NAMALWA (cell line): ENCODE measurements at regions not wholly inside any gene's neighbourhood (a gene's known extent, or its start where the extent isn't known, plus 50 kb on each side); places are given as distances from the start of the nearest gene placed in this dataset.

Source experiments
- DNase-seq: peaks from one replicate; pipeline ENCODE4 v3.0.0-alpha.2; 2015; ENCODE audit warnings: low spot score

DNA sequence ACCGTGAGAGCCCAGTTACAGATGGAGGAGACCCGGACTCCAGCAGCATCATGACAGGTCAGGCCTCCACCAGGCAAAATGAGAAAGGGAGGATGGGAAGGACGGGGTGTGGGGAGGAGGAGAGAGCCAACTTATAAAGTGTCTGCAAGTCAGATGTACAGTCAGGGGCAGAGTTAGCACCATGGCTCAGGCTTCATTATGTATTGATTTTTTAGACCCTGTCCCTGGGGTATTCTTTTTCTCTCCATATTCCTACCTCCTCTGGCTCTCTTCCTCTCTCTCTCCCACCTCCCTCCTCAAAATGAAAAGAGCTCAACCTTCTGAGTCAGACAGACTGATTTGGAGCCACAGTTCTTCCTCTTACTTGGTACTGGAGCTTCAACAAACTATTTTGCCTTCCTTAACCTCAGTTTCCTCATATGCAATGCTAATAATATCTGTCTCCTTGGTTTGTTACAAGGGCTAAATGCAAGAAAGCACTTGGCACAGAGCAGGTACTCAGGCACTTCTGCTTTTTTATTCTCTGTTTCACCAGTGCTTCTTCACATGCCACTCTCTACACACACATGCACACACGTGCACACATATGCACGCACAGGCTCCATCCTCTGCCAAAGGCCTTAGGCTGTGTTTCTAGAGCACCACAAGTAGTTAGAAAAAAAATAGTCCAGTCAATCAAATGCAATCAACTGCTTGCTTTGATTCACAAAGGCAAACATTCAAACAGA is 92.3 kb upstream of the PKDCC start:
- DNase-seq, result peak; percentile 7

DNA sequence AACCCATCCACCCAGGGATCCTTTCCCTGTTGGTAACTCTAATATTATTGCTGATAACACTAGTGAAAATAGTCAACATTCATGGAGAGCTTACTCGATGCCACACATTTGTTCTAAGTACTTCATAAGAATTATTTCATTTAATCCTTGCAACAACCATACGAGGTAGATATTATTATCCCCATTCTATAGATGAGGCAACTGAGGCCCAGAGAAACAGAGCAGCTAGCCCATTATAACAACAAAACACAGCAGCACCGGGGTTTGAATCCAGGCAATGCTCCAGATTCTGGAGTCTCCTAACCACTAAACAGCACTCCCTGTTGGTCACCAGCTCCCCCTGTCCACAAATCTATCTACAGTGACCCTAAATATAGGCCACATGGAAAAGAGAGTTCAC is 90.4 kb upstream of the PKDCC start:
- no peak for DNase-seq

DNA sequence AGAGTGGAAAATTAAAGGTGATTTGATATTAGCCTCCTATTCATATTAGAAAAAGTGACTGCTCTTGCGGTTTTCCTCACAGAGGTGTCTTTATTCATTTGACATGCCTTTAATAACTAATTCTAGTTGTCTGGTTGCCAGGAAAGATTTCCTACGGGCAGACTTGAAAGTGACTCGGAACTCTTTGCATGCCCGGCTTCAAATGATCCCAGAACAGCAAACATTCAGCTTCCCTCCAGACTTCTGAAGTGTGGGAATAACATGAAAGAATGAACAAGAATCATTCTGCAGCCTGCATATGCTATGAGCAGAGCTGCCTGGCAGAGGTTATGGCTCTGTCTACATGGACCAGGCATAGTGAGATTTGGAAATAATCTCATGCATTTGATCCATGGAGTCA is 89.6 kb upstream of the PKDCC start:
- DNase-seq, result no peak

DNA sequence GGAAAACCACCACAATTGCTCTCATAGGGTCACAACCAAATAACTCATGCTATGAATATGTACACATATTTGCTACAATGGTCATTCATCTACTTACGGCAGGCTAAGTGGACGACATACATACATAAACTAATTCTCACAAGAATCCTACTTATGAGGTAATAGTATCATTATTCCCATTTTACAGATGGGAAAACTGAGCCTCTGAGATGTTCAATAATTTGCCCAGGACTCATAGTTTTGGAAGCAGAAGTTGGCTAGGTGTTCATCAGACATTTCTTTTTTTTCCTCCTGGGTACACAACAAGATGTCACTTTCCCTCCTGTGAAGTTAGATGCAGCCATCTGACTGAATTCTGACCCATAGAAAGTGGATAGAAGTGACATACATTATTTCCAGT is 89.0 kb upstream of the PKDCC start:
- no peak for DNase-seq

DNA sequence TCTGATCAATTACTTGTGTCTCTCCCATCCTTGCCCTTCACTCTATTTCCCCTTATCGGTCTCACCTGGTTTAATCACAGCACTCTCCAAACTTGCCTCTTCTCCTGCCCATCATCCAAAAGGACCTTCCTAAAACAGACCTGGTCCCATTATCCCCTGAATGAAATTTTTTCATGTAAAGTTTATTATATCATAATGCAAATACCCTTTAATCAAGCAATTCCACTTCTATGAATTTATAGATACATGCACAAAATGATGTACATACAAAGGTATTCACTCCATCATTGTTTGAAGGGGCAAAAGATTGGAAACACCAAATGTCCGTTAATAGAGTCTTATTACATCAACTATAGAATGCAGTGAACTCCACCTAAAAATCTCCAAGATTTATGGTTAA is 88.1 kb upstream of the PKDCC start:
- no peak for DNase-seq

DNA sequence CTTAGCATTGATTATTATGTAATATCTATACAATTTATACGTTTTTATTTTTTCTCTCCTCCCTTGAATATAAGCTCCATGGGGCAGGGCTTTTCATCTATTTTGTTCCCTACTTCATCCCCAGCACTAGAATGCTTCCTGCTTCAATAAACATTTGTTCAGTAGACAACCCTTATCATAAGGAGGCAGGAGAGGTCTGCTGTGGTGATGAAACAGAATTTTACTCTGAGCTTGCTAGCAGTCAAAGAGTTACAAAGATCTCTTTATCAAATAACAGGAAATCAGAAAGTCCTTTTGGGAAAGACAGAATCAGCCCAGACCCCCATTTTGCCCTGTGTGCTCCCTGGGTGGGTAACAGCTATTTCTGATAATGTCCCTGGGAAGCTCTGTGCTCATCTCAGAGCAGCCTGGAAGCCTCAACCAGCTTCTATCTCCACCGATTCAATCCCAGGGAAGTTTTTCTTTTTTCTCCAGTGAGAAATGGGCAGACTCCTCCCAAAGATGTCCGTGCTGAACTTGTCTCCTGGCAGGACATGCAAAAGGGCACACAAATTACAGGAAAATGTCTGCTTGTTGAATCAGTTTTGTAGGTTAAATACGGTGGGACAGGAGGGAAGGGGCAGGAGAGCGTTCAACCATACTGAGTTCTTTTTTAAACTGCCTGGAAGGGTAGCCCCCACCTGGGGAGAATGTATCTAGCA is 84.7 kb upstream of the PKDCC start:
- DNase-seq, result no peak

DNA sequence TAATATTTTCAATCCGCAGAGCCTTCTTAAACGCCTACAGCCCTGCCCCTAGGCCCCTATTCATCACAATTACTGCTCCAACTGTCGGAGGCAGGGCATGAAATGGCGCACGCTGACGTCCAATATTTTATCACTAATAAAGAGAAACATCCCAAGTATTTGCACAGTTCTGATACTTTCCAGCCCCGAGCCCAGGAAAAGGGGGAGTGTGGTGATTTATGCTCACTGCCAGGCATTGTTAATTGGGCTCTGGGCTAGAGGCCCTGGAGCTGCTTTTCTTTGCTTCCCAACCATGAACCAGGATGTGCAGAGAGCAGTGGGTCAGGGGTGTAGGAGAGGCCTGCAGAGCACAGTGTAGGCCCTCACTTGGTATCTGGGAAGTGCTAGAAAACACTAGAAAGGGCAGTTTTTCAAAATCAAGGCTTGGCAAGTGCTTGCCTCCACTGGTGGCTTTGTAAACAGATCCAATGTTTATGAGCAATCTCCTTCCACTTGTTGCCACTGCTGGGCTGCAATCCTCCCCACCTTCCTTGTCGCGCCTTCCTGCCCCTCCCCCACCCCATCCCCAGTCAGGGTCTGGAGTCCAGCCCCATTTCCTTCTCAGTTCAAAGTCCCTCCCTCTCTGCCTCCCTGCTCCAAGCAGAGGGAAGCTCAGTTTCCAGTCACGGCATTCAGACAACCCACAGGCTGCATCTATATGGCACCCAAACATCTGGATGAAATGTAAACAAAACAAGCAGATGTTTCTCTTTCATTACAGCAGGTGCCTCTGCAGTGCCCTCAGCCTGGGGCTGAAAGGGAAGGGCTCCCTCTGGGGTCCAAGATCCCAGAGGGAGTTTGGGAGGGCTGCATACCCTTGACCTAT is 83.9 kb upstream of the PKDCC start:
- no peak for DNase-seq

DNA sequence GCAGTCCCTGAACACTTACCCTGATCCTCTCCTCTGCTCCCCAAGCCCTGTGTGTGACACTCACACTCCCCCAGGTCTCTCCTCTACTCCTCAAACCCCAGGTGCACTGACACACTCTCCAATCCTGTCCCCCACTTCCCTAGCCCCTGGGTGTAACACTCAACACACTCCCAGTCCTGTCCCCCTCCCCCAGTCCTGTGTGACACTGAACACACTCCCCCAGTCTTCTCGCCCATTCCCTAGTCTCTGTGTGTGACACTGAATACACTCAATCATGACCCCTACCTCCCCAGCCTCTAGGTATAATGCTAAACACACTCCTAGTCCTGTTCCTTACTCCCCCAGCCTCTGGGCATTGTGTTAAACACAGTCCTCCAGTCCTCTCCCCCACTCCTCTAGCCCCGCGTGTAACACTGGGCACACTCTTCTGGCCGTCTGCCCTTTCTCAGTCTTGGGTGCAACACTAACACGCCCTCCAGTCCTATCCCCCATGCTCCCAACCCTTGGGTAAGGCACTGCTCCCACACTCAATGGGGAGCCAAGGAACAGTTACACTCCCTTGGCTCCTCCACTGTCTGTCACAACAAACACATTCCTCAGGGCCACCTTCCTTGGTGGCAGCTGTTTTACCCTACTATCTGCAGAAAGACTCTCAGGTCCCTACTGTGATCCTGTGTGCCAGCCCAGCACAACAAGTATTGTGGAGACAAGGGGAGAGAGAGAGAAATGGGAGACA is 82.5 kb upstream of the PKDCC start:
- no peak for DNase-seq

DNA sequence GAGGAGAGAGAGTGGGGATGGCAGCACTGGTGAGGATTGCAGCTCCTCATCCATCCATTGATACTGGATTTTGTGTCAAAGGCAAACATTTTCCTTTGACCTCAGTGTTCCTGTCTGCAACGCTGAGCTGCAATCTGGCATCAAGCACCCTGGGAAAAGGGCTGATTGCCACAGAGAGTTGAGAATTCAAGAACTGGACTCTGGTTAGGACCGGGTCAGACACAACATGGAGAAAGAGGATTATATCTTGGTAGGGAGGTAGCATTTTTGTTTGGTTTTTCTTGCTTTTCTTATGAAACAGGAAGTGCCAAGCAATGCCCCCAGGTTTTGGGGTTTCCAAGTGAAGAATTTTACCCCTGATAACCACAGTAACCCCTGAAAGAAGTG is 81.9 kb upstream of the PKDCC start:
- DNase-seq, result no peak

DNA sequence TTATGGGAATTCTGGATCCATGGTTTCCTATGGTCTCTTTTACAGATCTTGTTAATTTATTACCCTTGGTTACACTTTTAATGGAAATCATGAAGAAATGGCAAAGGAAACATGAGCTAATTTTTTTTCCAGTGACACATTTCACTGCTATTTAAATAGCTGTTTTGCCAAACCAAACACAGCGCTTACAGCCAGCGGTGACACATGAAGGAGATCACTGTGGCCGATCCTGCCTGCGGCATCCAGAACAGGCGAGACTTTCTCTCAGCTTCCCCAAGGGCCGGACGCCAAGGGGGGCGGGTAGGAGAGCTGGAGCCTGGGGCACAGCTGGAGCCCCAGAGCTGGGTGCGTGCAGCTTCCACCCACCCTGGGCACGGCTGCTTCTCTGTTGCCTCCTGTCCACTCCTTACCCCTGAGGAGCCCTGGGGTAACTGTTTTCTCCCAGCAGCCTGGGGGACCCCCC is 81.4 kb upstream of the PKDCC start:
- no peak for DNase-seq

DNA sequence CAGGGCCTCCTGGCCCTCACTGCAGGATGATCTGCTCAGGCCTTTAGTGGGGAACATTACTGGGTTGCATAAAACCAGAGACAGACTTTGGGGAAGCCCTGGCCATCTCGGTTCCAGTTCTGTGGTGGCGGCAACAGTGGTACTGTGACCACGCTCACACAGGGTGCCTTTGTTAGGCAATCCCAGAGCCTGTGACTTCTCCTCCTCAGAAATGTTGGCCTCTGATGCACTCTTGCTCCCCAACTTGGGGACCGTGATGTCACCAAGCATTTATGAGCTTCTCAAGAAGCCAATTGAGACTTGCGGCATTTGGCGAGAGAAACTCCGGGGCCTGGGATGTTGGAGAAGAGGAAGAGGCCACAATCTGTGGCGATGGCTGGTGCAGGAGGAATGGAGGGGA is 80.9 kb upstream of the PKDCC start:
- no peak for DNase-seq

DNA sequence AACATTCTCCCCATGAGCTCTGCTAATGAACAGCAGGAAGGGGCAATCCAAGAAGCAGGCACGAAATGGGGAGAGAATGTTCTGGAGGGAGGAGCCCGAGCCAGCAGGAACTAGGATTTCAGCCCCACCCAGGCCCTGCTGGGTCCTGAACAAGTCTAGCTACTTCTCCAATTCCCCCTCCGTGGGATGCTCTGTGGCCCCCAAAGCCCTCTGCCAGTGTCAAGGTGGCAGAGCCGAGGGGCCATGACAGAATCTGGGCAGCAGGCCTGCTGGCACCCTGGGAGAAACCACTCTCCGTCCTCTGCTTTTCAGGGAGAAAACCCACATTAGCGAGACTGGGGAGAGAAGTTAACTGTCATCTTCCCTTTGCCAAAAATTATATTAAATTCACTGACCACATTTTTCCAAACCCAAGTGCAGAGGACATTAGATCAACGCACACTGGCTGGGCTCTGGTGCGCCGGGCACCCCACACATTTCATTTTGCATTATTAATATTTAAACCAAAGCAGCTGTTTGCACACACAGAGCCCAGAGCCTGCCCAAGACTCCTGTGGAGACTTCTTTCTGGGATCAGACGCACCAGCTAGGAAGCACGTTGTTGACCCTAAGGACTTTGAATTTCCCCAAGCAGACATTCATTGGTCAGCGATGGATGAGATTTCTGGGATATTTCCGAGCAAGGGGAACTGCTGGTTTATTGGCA is 80.2 kb upstream of the PKDCC start:
- DNase-seq, result no peak

DNA sequence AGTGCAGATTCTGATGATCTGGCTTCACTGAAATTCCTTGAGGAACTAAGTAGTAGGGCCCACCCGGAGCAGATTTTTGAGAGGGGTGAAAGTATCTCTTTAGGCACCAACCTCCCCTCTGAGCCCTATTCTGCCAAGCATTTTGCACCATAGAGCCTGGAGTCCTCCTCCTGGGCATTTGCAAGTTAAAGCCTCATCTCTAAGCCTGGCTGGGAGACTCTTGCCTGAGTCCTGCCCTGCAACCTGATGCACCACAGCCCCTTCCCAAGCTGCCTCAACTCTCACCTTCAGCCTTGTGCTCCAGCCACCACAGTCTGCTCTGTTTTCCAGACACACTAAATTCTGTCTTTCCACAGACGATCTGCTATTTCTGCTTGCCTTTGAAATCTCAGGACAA is 79.6 kb upstream of the PKDCC start:
- DNase-seq, result no peak

DNA sequence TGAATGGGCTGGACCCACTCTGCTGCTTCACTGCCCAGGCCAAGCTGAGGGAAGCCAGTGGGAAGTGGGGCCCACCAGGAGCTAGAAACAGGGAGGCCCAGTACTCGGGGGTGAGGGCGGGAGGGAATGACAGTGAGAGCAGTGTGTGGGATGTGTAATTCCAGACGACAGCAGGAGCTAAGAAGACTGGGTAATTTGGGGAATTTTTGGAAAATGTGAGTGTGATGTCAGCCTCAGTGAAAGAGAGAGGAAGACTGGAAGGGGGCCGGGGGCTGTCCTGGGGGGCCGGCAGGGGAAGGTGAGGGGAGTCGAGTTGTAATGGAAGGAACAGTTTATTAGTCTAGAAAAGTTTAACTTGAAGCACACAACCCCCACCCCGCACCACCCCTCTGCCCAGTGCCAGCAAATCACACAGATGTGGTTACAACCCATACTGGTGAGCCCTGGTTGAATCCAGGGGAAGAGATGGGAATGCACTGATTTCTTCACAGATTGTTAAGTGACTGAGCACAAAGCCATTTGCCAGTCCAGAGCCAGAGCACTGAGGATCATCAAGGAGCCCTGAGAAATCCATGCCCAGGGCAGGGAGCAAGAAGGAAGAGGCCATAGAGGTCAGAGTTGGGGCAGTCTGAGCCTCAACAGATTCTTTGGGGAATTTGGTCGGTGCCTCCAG is 76.7 kb upstream of the PKDCC start:
- DNase-seq, result no peak

DNA sequence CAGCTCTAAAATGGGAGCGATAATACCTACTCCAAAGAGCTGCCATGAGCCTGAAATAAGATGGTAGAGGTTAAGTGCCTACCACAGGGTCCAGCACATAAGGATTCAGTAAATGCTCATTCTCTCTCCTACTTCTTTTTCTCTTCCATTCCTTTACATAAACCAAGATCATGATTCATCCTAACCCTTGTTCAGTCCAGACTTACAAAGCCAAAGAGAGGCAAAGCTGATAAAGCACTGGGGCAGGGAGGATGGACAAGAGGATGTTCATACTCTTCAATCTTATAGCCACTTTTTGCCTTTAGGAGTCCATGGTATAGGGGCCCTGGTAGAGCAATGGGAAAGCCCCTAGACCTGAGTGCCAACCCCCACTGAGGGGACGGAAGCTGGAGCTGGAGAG is 75.6 kb upstream of the PKDCC start:
- DNase-seq, result no peak

DNA sequence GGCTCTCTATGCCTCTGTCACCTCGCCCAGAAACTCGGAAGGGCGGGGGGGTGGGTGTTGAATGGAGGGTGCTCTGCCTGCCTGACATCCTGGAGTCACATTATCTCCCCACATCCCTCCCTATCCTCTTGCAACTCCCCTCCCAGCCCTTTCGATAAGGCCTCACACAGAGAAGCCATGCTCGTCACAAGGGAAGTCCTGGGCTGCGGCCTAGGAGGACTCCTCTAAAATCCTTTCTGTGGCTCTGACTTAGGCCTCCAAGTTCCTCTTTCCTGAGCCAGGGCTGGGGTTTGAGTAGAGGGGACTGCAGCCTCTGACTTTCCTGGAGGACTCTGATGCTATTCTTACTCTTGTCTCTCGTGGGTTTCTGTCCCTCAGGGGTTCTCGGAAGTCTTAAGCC is 75.0 kb upstream of the PKDCC start:
- no peak for DNase-seq

DNA sequence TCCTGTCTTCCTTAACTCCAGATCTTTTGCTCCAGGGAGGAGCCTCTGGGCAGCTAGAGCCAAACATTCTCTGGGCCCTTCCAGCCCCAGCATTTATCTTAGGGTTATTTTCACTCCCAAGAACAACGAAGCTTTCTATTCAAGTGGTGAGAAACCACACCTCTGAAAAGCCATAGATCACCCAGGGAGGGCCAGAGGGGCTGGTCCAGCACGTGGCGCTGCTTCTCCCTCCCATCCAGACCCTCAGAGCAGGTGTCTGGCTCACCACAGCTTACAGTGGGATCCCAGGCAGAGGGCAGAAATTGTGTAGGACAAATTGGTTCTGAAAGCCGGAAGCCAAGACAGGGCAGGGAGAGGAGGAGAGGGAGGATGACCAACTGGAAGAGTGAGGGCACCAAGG is 74.0 kb upstream of the PKDCC start:
- DNase-seq, result no peak

DNA sequence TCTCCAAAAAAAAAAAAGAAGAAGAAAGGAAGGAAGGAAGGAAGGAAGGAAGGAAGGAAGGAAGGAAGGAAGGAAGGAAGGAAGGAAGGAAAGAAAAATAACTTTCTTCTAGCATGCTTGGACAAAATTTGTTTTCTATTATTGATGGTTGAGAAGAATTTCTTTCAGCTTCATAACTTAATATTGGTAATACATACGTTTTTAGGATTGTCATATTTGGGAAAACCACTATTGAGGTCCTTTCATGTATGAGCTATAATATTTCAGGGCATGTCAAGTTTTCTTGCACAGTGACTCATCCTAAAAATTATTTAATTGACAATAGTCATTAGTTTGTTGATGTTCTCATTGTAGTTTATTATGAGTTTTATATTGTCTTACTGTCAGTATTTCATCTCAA is 66.4 kb upstream of the PKDCC start:
- DNase-seq, result no peak

DNA sequence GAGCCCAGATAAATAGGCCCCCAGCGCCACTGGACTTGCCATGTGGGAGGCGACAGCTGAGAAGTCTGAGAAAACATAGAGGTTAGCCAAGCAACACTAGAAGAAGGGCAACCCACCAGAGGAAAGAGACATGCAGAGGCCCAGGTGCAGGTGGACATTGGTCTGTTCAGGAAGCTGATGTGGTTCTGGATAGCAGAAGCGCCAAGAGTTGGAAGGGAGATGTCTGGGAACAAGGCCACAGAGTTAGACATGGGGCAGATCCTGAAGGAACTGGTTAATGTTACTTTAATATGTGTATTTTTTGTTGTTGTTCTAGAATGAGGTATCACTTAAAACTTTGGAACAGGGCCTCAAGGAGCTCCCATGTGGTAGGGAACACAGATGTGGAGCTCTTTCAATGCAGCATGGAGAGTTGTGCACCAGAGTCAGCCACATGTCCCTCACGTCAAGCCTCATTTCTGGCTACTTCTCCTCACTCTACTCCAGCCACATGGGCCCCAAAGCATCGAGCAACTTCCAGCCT is 62.2 kb upstream of the PKDCC start:
- no peak for DNase-seq

DNA sequence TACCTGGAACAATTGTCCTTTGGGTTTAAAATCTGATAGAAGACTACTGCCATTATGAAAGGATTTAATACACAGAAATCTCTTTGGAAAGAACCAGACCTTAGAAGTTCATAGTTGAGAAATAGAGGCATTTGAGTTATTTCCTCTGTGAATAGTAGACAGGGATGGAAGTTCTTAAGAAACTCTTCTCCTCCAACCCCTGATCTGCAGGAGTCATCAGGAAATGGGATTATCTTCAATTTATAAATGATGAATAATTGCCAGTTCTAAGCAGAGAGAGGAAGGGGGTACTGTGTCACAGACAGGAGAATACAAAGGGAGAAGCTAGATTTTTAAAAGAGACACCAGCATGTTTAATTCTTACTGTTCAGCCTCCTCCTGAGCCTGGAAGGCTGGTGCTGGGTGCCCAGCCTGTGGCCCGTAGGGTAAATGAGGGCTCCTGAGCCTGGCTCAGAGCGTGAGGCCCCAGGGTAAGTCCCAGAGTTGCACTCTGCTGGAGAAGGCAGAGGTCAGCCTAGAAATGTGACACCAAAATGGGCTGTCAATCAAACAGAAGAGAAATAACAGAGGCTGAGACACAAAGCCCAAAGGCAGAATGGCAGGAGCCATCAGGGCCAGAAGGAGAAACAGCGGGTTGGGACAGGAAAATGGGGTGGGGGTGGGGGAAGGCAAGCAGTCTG is 58.2 kb upstream of the PKDCC start:
- no peak for DNase-seq
